Upper lobe of right lung (tissue), 1 donor: ENCODE measurements at regions not wholly inside any gene's neighbourhood (a gene's known extent, or its start where the extent isn't known, plus 50 kb on each side); places are given as distances from the start of the nearest gene placed in this dataset.
"Not testable (repeated sequence)": the region's sequence is repeated elsewhere in the genome, so short reads cannot be mapped to it uniquely, and the experiment has no call there.

ENCODE experiments used
- ATAC-seq: fragments of 200-7000 bp; cut with Tn5 transposase; one replicate; pipeline ENCODE4 v1.9.1; 2020; ENCODE audit warnings: mild to moderate bottlenecking, moderate library complexity
- DNase-seq: peaks from one replicate; pipeline ENCODE4 v3.0.0-alpha.2; 2020
- H3K27ac ChIP-seq: fragments of 200-600 bp; one replicate; pipeline ENCODE4 v1.8.0; 2022
- H3K27me3 ChIP-seq: fragments of 200-600 bp; one replicate; pipeline ENCODE4 v1.8.0; 2022; ENCODE audit warnings: mild to moderate bottlenecking
- H3K36me3 ChIP-seq: fragments of 200-600 bp; one replicate; pipeline ENCODE4 v1.8.0; 2022
- H3K4me1 ChIP-seq: fragments of 200-600 bp; one replicate; pipeline ENCODE4 v1.8.0; 2022
- H3K4me3 ChIP-seq: fragments of 200-600 bp; one replicate; pipeline ENCODE4 v1.8.0; 2022; ENCODE audit warnings: mild to moderate bottlenecking
- H3K9me3 ChIP-seq: fragments of 200-600 bp; one replicate; pipeline ENCODE4 v1.8.0; 2022
- intact Hi-C: fragments of 100-400 bp; cut with DNase I; formaldehyde crosslinking; loops from one replicate; pipeline ENCODE4 v1.11.0; 2022
- donor health status: DM: no; HTN: yes; CAD: no; lungs with severe emphysema.

DNA sequence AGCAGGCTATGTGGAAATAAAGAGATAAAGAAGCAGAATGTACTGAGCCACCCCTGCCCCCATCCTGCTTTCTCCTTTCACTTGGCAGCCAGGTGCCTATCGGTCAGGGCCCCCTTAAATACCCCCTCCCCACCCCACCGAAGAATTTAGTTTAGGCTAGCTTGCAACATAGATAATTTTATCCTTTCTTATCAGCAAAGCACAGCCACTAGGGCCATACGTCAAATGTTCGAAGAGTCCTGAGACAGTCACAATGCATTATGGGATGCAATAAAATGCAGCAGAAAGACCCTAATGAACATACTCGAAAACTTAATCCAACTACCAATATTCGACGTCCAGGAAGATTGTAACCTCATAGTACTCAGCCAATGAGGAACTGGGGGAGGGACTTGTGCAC is 71.4 kb downstream of the ZNF195 start:
- H3K4me1 ChIP-seq, DNase-seq, H3K9me3 ChIP-seq, H3K27me3 ChIP-seq, H3K27ac ChIP-seq, intact Hi-C loops, H3K4me3 ChIP-seq, ATAC-seq, H3K36me3 ChIP-seq: not testable (repeated sequence)

DNA sequence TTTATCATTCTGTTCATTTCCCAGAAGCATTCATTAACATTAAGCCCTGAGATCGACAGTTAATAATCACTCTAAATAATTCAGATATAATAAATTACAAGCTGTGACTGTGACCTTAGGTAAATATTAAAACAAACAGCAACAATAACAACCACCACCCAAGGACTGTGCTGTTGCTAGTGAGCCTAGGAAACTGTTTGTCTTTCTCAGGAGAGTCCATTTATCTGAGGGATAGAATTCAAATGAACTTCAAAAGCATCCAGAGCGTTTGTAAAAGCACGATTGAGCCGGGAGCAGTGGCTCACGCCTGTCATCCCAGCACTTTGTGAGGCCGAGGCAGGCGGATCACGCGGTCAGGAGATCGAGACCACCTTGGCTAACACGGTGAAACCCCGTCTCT is 68.8 kb upstream of the MRGPRE start:
- intact Hi-C loops, H3K27ac ChIP-seq, H3K36me3 ChIP-seq, DNase-seq, H3K4me1 ChIP-seq, H3K27me3 ChIP-seq, H3K4me3 ChIP-seq, H3K9me3 ChIP-seq, ATAC-seq: not testable (repeated sequence)

DNA sequence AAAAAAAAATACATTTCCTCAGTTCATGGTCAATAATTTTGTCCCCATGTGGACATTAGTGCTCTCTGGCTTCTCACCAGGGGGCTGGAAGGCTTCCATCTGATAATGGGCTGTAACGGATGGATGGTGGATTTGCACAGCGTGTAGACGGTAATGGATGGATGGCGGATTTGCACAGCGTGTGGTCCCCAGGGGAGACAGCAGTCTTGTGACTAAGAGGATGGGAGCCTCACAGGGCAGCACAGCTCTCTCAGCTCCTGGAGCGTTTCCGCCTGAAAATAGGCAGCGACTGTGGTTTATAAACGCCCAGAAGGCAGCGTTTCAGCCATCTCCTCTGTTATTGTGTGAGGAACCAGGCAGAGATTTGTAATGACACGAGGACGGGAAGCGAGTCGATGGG is 68.4 kb upstream of the MRGPRE start:
- H3K4me3 ChIP-seq, DNase-seq, H3K9me3 ChIP-seq, intact Hi-C loops, ATAC-seq, H3K27me3 ChIP-seq, H3K27ac ChIP-seq, H3K4me1 ChIP-seq, H3K36me3 ChIP-seq: not testable (repeated sequence)

DNA sequence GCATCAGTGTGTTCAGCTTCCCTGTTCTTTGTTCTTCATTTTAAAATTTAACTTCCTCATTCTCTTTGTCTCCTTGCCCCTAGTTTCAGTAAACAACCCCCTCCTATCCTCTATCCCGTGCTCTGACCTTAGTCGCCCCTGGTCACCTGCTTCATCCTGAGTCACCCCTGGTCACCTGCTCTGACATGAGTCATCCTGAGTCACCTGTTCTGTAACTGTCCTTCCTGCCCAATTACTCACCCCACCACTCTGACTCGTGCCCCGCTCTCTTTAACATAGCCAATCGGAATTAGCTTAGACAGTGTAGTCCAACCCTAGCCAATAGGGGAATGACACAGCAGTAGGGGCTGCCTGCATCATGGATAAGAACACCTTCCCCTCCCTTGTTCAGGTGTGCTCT is 65.6 kb upstream of the MRGPRE start:
- ATAC-seq, H3K27me3 ChIP-seq, H3K36me3 ChIP-seq, H3K27ac ChIP-seq, H3K4me3 ChIP-seq, intact Hi-C loops, H3K9me3 ChIP-seq, DNase-seq, H3K4me1 ChIP-seq: not testable (repeated sequence)

DNA sequence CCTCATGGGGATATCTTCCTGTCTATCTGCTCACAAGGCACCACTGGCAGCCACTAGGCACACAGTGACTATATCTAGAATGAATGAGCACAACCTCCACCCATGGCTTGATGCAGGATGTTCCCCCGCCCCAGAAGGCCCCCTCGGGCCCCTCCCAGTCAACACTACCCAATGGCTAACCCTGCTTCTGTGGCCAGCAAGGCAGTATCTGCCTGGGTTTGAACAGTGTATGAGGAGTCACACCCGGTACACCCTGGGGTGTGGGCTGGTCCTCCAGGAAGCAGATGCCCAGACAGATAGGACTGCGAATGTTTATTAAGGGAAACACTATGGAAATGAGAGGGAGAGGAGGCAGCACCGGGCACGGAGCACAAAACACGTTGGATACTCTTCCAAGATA is 58.3 kb upstream of the MRGPRE start:
- H3K9me3 ChIP-seq, H3K36me3 ChIP-seq, H3K4me1 ChIP-seq, H3K4me3 ChIP-seq, H3K27ac ChIP-seq, DNase-seq, H3K27me3 ChIP-seq, intact Hi-C loops: not testable (repeated sequence)
- ATAC-seq = peak; percentile 75

DNA sequence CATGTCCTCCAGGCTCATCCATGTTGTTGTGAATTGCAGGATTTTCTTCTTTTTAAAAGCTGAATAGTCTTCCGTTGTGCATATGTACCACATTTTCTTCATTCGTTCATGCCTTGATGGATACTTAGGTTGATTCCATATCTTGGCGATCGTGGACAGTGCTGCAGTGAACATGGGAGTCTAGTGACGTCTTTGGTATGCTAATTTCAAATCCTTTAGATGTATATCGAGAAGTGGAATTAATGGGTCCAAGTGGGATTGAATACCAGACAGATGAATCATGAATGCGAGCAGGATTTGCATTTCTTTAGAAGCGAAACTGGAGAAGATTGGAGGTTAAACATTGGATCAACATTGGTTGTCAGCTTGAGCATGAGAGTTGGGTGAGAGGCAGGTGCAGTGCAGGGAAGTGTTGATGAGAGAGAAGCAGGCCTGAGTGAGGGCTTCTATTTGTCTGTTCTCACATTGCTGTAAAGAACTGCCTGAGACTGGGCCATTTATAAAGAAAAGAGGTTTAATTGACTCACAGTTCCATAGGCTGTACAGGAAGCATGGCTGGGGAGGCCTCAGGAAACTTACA is 55.2 kb upstream of the MRGPRE start:
- H3K4me3 ChIP-seq, intact Hi-C loops, H3K4me1 ChIP-seq, H3K27ac ChIP-seq, ATAC-seq, H3K9me3 ChIP-seq, H3K27me3 ChIP-seq, DNase-seq, H3K36me3 ChIP-seq: not testable (repeated sequence)

DNA sequence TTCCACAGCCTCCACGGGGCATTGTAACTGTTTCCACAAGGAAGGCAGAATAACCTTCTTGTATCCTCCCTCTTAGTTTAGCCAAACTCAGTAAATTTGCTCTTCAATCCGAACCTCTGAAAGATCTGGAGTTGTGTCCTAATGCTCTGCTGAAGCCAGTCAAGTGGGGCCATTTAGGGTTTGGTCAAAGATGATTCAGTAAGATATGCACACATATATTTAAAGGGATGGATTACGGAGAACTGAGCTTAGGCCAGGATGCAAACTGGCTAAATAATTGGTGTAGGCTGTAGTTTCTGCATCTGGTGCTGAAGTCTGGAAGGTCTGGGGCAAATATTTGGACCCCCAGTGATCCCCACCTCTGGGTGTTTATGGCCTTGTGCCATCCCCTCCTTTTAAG is 53.0 kb upstream of the MRGPRE start:
- H3K27ac ChIP-seq, ATAC-seq, H3K4me3 ChIP-seq, H3K36me3 ChIP-seq, H3K4me1 ChIP-seq, DNase-seq, intact Hi-C loops, H3K27me3 ChIP-seq, H3K9me3 ChIP-seq: not testable (repeated sequence)

DNA sequence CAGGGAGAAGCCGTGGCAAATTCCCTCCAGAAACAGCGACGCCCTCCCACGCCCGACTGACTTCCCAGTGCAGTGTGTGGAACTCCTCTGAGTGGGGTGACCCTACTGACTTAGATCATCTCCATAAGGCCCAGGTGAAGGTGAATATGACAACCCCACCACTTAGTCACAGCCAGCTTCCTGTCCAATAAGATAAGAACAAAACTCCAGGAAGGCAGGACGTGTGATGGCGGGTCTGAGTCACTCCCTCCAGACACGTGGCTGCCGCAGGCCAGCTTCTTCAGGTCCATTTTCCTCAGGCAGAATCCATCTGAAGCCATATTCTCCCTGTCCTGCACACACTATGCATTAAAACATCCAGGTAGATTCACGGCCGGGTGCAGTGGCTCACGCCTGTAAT is 52.0 kb upstream of the MRGPRE start:
- H3K9me3 ChIP-seq, H3K27me3 ChIP-seq, H3K36me3 ChIP-seq, ATAC-seq, H3K27ac ChIP-seq, DNase-seq, intact Hi-C loops, H3K4me3 ChIP-seq, H3K4me1 ChIP-seq: not testable (repeated sequence)

DNA sequence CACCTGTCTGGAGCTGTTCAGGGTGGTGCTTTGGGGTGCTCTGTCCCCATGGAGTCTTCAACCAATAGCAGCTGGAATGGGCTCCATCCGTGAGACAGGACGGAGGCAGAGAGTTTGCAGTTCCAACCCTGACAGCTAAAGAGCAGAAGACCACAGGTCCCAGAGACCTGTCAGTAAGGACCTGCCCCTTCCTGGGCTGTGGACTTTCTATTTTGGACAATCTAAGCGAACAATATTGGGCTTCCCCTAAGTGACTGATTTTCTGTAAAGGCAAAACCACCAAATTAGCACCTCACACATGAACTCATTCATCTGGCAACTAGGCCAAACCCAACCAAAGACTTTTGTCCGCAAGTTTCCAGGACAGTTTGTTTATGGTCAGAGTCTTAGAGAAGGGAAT is 50.5 kb upstream of the MRGPRE start:
- H3K9me3 ChIP-seq, ATAC-seq, H3K4me3 ChIP-seq, DNase-seq, H3K4me1 ChIP-seq, H3K27ac ChIP-seq, H3K27me3 ChIP-seq, H3K36me3 ChIP-seq, intact Hi-C loops: not testable (repeated sequence)
